HG02870 (cell line): ENCODE measurements at regions not wholly inside any gene's neighbourhood (a gene's known extent, or its start where the extent isn't known, plus 50 kb on each side); places are given as distances from the start of the nearest gene placed in this dataset.

Experiments used
- ATAC-seq: cut with Tn5 transposase; IDR thresholded peaks from one replicate; pipeline ENCODE4 v1.9.1; 2021; ENCODE audit warnings: mild to moderate bottlenecking, moderate library complexity; ENCODE audit not compliant: unreplicated experiment

DNA sequence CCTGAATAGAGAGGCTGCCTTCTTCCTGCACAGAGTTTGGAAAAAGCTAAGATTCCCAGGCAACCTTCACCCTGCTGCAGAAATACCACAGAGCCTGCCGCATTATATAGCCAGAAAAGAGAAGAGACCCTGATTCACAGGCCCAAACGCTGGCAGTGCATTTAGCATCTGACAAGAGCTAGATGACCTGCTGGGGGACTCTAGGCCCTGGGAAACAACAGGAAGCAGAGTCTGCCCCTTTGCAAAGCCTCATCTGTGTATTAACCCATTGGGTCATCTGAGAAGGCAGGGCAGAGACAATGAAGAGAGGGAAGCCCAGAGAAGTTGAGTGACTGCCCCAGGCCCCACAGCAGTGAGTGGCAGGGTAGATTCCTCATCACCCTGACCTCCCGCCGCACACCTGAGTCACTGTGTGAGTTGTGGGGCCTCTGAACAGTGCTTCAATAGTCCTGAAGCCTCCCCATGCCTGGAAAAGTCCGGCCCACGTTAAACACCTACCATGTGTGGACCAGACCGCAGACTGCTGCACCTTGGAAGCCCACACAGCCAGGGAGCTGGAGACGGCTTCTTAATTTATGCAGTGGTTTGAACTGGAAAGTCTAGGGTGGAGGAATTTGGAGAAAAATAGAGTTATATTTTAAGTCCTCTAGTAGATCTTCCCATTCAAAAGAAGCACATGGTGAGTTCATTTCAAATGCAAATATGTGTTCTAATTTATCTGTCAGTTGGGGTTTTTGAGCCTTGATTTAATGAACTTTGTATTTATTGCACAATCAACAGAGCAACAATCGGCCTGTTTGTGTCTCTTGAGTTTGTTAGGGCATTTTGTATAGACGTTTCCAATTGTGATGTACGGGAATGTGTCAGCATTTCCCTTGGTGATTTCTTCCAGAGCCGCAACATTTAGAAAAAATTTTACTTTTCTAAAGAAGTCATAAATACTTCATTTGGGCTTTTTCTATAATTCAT lies 80.4 kb upstream of the GPR26 start:
- ATAC-seq, result no peak

DNA sequence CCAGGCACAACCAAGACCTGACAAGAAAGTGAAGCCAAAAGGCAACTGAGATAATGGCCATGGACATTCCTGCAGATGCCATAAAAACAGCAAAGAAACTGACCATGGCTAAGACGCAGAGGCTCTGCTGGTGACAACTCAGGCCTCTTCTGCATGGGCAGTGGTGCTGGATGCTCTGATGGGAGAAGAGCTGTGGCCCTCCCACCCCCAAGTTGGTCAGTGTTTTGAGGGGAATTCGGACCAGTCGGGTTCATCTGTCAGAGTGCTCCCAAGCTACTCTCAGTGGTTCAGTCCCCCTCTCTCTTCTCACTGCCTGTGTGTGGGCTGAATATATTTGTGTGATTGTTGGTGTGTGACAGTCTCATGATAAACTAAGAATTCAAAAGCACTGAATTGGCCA lies 79.0 kb upstream of the GPR26 start:
- ATAC-seq, result no peak

DNA sequence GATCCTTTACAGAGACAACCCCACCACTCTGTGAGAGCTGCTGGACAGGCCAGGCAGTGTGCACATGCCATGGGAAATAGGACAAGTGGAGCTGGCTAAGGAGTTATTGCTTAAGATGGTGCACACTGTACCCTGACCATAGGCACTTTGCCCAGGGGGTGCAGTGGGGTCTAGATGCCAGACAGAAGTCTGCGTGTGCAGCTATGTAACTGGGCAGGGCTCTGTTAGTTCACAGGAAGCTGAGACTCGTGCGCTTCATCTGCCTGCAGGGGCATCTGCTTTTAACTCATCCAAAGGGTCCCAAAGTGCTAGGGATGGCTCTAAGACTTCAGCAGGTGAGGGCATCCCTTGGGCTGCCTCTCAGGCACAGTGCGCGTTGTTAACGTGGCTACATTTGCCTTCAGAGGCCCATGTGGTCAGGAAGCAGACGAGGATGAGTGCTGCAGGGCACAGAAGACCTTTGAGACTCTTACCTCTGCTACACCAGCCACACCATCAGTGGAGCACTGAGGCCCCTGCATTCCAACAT lies 77.7 kb upstream of the GPR26 start:
- no peak for ATAC-seq

DNA sequence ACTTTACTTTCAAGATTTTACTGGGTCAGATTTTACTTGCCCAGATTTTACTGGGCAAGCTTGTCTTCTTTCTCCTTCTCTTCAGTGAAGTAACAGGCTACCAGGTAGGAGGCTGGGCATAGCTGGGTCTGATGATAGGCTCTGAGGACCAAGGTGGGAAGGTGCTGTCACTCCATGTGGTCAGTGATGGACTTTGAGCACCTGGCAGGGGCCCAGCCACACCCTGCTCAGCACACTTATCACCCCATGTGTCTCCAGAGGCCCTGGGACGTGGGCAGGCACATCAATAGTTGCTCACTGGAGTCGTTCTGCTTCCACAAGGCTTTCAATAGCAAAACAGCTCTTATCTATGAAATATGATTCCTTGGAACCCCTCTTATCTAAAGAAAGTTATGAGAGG lies 70.5 kb upstream of the GPR26 start:
- ATAC-seq, result no peak

DNA sequence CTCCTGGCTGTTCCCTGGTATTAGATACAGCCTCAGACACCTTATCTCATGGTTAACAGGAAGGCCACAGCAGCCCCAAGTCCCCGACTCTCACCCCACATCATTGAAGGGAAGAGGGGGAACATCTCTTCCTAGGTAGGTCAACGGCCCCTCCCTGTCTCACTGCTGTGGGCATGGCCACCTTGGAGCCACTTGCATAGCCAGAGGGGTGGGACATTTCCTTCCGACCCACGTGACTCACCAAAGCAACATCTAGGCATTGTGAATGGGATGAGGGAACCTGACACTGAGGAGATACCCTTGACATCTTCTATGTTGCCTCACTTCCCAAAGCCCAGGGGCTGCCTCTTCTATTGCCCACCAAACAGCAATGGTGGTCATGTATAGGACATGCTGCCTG lies 68.5 kb upstream of the GPR26 start:
- ATAC-seq, result no peak

DNA sequence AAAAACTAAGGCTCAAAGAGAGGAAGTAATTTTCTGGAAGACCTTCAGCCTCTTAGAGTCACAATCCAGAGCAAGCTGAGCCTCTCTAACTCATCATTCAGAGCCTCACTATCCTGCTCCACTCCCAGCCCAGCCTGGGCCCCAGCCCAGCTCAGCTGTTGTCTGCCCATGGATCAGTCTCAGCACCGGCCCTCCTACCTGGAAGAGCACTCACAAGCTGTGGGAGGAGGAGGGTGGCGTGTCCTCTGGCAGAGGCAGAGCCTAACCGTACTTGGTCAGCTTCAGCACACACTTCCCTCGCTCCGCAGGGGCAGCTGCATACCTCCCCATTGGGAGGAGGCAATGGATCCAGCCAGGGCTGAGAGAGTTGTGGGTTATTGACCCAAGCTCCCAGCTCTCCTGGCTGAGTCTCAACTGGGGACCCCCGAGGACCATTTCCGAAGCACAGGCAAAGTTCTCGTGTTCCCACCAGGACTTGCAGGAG lies 66.7 kb upstream of the GPR26 start:
- no peak for ATAC-seq

DNA sequence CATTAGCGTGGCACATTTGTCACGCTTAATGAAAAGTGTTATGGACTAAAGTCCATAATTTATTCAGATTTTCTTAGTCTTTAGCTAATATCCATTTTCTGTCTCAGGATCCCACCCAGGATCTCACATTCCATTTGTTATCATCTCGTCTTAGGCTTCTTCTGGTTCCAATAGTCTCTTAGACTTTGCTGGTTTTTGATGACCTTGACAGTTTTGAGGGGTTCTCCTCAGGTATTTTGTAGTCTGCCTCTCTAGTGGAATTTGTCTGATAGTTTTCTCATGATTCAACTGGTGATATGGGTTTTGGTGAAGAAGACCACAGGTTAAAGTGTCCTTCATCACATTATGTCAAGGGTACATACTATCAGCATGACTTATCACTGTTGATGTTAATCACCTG lies 66.0 kb upstream of the GPR26 start:
- no peak for ATAC-seq

DNA sequence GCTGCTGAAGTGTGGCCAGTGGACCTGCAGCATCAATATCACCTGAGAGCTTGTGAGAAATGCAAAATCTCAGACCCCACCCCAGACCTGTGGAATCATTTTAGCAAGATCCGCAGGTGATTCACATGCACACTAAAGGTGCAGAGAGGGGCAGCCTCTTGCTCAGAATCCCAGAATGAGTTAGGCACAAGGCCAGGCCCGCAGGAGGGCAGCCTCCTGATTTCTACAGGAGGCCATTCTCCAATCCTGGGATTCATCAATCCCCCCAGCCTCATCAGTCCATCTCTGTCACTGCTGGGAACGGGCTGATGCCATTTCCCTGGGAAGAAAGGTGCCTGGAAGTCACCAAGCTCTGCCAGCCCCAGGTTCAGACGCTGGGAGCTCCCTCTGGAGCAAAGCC lies 63.0 kb upstream of the GPR26 start:
- no peak for ATAC-seq

DNA sequence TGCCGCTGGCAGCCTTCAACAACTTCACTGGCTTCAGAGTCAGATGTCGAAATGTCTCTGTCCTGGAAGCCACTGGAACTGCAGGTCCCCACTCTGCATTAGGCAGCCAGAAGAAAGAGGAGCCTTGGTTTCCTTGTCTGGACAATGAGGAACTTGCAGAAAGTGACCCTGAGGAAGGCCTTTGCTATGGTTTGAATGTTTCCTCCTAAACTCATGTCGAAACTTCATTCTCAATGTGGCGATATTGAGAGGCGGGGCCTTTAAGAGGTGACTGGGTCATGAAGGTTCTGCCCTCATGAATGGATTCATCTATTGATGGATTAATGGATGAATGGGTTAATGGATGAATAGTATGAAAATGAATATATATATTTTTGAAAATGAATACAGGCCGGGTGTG lies 61.6 kb upstream of the GPR26 start:
- no peak for ATAC-seq

DNA sequence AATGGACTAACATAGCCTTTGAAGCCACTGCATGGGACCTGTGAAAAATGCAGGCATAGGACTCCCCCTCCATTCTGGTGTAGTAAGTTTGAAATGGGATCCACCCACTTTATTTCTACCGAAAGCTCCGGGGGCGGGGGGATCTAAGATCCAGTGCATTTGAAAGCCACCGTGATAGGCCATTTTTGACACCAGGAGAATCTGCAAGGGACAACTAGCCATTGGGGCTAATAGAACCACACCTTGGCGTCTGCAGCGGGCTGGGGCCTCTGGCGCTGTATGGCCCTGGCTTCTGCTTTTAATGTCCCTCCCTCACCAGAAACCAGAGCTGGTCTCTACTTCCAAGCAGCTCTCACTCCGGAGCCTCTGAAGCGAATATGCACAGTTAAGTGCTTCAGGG lies 60.1 kb upstream of the GPR26 start:
- ATAC-seq, result no peak

DNA sequence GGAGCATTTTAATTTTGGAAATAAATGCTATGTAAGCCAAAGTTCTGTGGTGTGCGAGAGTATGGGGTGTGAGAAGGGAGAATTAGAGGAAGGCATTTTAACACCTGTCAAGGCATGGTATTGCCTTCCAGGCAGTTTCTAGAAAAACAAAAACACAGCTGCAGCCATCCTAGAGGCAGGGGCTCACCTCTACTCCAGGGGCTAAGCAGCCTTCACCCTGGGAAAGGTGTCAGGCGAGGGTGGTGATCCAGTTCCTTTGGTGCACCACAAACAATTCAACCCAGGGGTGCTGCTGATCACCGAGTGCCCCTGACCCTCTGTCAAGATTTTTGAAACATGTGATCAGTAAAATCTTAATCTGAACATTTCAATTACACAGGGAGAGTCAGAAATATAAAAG lies 59.2 kb upstream of the GPR26 start:
- ATAC-seq, result no peak

DNA sequence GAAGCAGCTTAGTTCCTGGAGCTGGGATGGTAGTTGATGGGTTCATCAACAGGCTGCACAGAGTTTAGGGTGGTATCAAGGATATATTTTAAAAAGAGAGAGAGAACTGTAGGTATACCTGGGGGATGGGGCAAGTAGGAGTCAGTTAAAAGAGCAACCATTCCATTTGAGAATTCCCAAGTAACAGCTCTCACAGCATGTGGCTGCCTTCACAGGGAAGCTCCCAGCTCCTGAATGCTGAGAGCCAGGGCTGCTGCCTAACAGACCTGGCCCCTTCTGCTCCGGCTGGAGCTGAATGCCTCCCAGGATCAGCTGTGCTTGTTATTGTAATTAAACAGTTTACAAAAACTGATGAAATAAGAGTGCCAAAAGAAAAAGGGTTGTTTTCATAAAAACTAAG lies 58.8 kb upstream of the GPR26 start:
- no peak for ATAC-seq

DNA sequence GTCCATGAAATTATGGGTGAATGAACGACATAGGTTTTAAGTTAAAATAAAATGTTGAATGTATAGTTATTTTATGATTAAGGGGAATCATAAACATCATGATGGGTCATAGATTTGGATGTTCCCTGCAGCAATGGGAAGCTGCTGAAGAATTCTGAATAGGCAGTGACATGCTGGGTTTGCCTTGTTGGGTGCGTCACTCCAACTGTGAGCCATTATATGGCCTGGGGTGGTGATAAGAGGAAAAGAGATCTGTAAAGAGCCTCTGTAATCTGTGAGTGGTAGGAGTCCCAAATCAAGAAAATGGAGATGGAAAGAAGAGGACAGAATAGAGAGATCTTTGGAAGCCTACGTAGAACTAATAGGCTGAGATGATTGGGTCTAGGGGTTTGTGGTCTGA lies 58.1 kb upstream of the GPR26 start:
- ATAC-seq, result no peak

DNA sequence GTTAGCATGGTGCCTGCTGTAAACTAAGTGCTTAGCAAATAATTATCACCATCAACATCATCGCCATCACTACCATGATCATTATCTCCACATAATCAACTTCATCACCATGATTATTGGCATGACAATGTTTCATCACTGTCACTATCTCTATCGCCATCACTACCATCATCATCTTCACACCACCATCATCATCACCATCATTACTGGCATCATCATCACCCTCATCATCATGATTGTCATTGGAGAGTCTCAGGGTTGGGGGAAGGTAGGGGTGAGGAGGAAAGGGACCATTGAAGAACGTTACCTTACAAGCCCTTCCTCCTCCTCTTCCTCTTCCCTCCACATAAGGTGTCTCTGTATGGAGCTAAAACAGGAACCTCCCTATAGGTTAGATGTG lies 54.9 kb upstream of the GPR26 start:
- no peak for ATAC-seq

DNA sequence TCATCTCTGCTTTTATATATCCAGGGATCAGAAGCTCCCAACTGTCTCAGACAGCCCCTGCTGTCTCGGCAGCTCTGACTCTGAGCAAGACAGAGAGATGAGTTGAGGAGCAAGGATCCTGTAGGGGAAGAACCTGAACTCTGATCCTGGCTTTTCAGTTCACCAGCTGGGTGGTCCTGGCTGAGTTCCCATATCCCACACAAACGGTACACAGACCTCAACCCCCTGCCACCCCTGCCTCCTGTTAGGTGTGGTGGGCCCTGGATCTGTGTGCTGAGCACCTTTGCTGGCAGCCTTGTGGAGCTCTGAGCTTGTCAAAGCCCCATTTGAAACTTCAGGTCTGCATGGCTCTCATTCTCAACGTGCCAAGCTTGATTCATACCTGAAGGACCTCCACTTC lies 54.3 kb upstream of the GPR26 start:
- ATAC-seq, result no peak

DNA sequence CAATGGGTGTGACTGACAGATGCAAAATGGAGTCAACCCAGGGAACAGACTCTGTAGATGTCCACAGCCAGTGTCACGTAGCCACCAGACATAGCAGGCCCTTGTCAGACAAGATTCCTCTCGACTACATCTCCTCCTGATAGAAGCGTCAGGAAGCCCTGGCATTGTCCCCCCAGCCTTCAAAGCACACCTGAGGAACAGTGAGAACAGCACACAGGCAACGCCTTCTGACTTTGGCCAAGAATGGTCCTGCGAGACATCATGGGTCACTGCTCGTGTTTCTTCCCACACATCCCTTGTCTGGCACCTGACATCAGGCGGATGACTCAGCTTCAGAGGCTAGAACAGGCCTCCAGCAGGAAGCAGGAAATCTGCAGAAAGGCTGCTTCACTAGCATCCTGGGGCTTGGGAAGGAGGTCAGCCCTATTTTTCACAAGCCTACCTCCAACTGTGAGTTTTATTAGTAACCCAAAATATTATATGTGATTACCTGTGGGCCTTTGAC lies 52.8 kb upstream of the GPR26 start:
- no peak for ATAC-seq

DNA sequence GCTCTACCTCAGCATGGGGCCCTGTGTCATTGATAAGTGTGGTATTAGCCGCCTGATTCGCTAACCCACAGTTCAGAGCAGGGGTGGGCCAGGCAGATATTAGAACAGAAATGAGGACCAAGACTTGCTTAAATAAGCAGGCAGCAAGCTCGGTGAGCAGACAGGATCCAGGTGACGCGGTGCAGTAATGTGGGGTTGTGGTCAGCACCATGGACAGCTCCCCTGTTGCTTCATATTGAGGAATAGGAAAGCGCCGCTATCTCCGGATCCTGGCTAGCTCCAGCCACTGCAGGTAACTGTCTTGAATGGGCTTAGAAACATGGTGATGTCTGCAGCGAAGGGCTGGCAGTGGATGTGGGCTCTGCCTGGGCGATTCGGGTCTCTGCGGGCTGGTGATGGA lies 51.3 kb upstream of the GPR26 start:
- ATAC-seq, result no peak
